NCI-H69 (cell line): ENCODE measurements at regions not wholly inside any gene's neighbourhood (a gene's known extent, or its start where the extent isn't known, plus 50 kb on each side); places are given as distances from the start of the nearest gene placed in this dataset.

Experiments used
- DNase-seq: peaks from one replicate; lab custom pipeline; 2025; lab: John Stamatoyannopoulos, UW

- DNase-seq = no peak
Observed at GRCh38 chr2:145049475-145049874, 529.6 kb upstream of the ZEB2 start.

- DNase-seq = no peak
Observed at GRCh38 chr2:145047554-145047953, 527.6 kb upstream of the ZEB2 start.

GRCh38 chr2:145044491-145044890 lies 524.6 kb upstream of the ZEB2 start:
- DNase-seq = no peak

GRCh38 chr2:145043399-145043834 lies 523.5 kb upstream of the ZEB2 start:
- DNase-seq = no peak

- DNase-seq = no peak
Observed at GRCh38 chr2:145041706-145042105, 521.8 kb upstream of the ZEB2 start.

GRCh38 chr2:145040433-145040832 lies 520.5 kb upstream of the ZEB2 start:
- DNase-seq = no peak

- DNase-seq = no peak
Observed at GRCh38 chr2:145038041-145038525, 518.2 kb upstream of the ZEB2 start.

- no peak for DNase-seq
Observed at GRCh38 chr2:145036421-145037011, 516.6 kb upstream of the ZEB2 start.

- DNase-seq = no peak
Observed at GRCh38 chr2:145034511-145034910, 514.6 kb upstream of the ZEB2 start.

- no peak for DNase-seq
Observed at GRCh38 chr2:145033438-145033837, 513.5 kb upstream of the ZEB2 start.

GRCh38 chr2:145032791-145033190 lies 512.9 kb upstream of the ZEB2 start:
- no peak for DNase-seq

GRCh38 chr2:145029873-145030272 lies 510.0 kb upstream of the ZEB2 start:
- DNase-seq = no peak

GRCh38 chr2:145029081-145029480 lies 509.2 kb upstream of the ZEB2 start:
- DNase-seq = no peak

- DNase-seq = no peak
Observed at GRCh38 chr2:145028101-145028920, 508.4 kb upstream of the ZEB2 start.

GRCh38 chr2:145026456-145027455 lies 506.8 kb upstream of the ZEB2 start:
- no peak for DNase-seq

- no peak for DNase-seq
Observed at GRCh38 chr2:145025382-145025781, 505.5 kb upstream of the ZEB2 start.

- no peak for DNase-seq
Observed at GRCh38 chr2:145023334-145023934, 503.5 kb upstream of the ZEB2 start.

- DNase-seq = no peak
Observed at GRCh38 chr2:145022666-145023333, 502.9 kb upstream of the ZEB2 start.

GRCh38 chr2:145021962-145022665 lies 502.2 kb upstream of the ZEB2 start:
- no peak for DNase-seq

- no peak for DNase-seq
Observed at GRCh38 chr2:145020694-145021093, 500.8 kb upstream of the ZEB2 start.

- no peak for DNase-seq
Observed at GRCh38 chr2:145020139-145020538, 500.2 kb upstream of the ZEB2 start.
